ENCODE measurements at regions not wholly inside any gene's neighbourhood (a gene's known extent, or its start where the extent isn't known, plus 50 kb on each side); places are given as distances from the start of the nearest gene placed in this dataset.
"Not testable (repeated sequence)": the region's sequence is repeated elsewhere in the genome, so short reads cannot be mapped to it uniquely, and the experiment has no call there.

DNA sequence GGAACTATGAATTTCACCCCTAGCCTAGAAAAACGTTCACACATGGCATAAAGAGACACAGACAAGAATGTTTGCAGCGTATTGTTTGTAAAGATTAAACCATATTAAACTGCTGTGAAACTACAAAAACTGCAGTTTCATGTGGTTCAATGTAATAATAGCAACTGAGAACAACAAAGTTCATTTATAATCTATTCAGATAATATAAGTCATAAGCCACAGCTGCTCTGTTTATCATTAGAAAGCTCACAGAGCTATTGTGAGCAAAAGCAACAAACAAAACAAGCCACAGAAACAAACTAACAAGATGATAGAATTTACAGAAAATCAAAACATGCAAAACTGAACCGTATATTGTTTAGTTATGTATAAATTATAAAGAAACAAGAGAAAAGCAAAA is 113.5 kb downstream of the AHR start:
- H3K4me1 ChIP-seq (ENCODE audit: insufficient read depth, low read length, poor library complexity, severe bottlenecking): no peaks in the 10 kb centered on the region
- CTCF ChIA-PET: no interaction called here
- intact Hi-C loops (cut with micrococcal nuclease; ENCODE audit: unreplicated experiment): no loop called here
- no peak overlapping the region for H3K27ac ChIP-seq (ENCODE audit: low read depth, low read length, poor library complexity, severe bottlenecking)
- no peaks in the 10 kb centered on the region for H3K27me3 ChIP-seq (replicated peaks; ENCODE audit: insufficient read depth, low read depth, low read length, poor library complexity)
- BruUV-seq (replicated peaks): no TSS peak
- H3K36me3 ChIP-seq (ENCODE audit: insufficient read depth, low read length, poor library complexity, severe bottlenecking): no peaks in the 10 kb centered on the region
- H3K9me3 ChIP-seq (ENCODE audit: low read depth, low read length, poor library complexity, severe bottlenecking): no peaks in the 10 kb centered on the region
- no peak overlapping the region for H3K4me3 ChIP-seq (ENCODE audit: low read depth, low read length, poor library complexity, severe bottlenecking)
- TF ChIP-seq, protein P1, sequence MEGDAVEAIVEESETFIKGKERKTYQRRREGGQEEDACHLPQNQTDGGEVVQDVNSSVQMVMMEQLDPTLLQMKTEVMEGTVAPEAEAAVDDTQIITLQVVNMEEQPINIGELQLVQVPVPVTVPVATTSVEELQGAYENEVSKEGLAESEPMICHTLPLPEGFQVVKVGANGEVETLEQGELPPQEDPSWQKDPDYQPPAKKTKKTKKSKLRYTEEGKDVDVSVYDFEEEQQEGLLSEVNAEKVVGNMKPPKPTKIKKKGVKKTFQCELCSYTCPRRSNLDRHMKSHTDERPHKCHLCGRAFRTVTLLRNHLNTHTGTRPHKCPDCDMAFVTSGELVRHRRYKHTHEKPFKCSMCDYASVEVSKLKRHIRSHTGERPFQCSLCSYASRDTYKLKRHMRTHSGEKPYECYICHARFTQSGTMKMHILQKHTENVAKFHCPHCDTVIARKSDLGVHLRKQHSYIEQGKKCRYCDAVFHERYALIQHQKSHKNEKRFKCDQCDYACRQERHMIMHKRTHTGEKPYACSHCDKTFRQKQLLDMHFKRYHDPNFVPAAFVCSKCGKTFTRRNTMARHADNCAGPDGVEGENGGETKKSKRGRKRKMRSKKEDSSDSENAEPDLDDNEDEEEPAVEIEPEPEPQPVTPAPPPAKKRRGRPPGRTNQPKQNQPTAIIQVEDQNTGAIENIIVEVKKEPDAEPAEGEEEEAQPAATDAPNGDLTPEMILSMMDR (conservative IDR thresholded peaks at IDR 0.05; ENCODE audit: low read depth, low read length): no peak
- TF ChIP-seq EZH2 (IDR thresholded peaks at IDR 0.05; ENCODE audit: borderline replicate concordance, low read depth, low read length, poor library complexity, severe bottlenecking): no peak
- DNase-seq (ENCODE audit: low spot score): no peak
- POLR2A ChIA-PET (ENCODE audit: low non-redundant PET): no interaction called here

DNA sequence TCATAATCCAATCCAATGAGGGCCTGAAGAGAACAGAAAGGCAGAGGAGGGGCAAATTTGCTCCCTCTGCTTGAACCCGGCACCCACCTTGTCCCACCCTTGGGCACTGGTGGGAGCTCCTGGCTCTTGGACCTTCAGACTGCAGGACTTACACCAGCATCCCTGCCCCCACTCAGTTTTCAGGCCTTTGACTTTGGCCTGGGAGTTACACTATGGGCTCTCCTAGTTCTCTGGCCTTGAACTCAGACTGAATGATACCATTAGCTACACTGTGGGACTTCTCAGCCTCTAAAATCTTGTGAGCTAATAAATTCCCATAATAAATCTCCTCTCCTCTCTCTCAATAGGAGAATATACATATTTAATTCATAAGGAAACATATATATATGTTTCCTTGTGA is 114.4 kb downstream of the AHR start:
- TF ChIP-seq, protein P1 (conservative IDR thresholded peaks at IDR 0.05; ENCODE audit: low read depth, low read length): no peak
- TF ChIP-seq EZH2 (IDR thresholded peaks at IDR 0.05; ENCODE audit: borderline replicate concordance, low read depth, low read length, poor library complexity, severe bottlenecking): no peak
- BruUV-seq (replicated peaks): no TSS peak
- no peaks in the 10 kb centered on the region for H3K4me1 ChIP-seq (ENCODE audit: insufficient read depth, low read length, poor library complexity, severe bottlenecking)
- H3K9me3 ChIP-seq (ENCODE audit: low read depth, low read length, poor library complexity, severe bottlenecking): no peaks in the 10 kb centered on the region
- no peaks in the 10 kb centered on the region for H3K27me3 ChIP-seq (replicated peaks; ENCODE audit: insufficient read depth, low read depth, low read length, poor library complexity)
- no peak overlapping the region for H3K27ac ChIP-seq (ENCODE audit: low read depth, low read length, poor library complexity, severe bottlenecking)
- ChIA-PET POLR2A (ENCODE audit: low non-redundant PET) (no interaction called here), CTCF (no interaction called here)
- intact Hi-C loops (cut with micrococcal nuclease; ENCODE audit: unreplicated experiment): no loop called here
- no peak for DNase-seq (ENCODE audit: low spot score)
- no peak overlapping the region for H3K4me3 ChIP-seq (ENCODE audit: low read depth, low read length, poor library complexity, severe bottlenecking)
- no peaks in the 10 kb centered on the region for H3K36me3 ChIP-seq (ENCODE audit: insufficient read depth, low read length, poor library complexity, severe bottlenecking)

DNA sequence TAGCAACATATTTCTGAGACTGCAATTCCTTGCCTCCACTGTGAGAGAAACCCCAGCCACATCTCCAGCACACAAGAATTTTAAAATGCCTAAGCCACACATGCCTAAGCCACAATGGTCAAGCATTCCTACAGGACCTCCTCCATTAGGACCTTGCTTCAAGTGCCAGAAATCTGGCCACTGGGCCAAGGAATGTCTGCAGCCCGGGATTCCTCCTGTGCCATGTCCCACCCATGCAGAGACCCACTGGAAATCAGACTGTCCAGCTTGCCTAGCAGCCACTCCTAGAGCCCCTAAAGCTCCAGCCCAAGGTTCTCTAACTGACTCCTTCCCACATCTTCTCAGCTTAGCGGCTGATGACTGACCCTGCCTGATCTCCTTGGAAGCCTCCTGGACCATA is 117.5 kb downstream of the AHR start:
- no peak overlapping the region for H3K27ac ChIP-seq (ENCODE audit: low read depth, low read length, poor library complexity, severe bottlenecking)
- DNase-seq (ENCODE audit: low spot score): no peak
- H3K4me1 ChIP-seq (ENCODE audit: insufficient read depth, low read length, poor library complexity, severe bottlenecking): no peaks in the 10 kb centered on the region
- ChIA-PET POLR2A (ENCODE audit: low non-redundant PET) (no interaction called here), CTCF (no interaction called here)
- H3K9me3 ChIP-seq (ENCODE audit: low read depth, low read length, poor library complexity, severe bottlenecking): no peaks in the 10 kb centered on the region
- intact Hi-C loops (cut with micrococcal nuclease; ENCODE audit: unreplicated experiment): no loop called here
- TF ChIP-seq EZH2 (IDR thresholded peaks at IDR 0.05; ENCODE audit: borderline replicate concordance, low read depth, low read length, poor library complexity, severe bottlenecking): no peak
- TF ChIP-seq, protein P1 (conservative IDR thresholded peaks at IDR 0.05; ENCODE audit: low read depth, low read length): no peak
- no peaks in the 10 kb centered on the region for H3K36me3 ChIP-seq (ENCODE audit: insufficient read depth, low read length, poor library complexity, severe bottlenecking)
- no peaks in the 10 kb centered on the region for H3K27me3 ChIP-seq (replicated peaks; ENCODE audit: insufficient read depth, low read depth, low read length, poor library complexity)
- H3K4me3 ChIP-seq (ENCODE audit: low read depth, low read length, poor library complexity, severe bottlenecking): no peak overlapping the region
- BruUV-seq (replicated peaks): no TSS peak

DNA sequence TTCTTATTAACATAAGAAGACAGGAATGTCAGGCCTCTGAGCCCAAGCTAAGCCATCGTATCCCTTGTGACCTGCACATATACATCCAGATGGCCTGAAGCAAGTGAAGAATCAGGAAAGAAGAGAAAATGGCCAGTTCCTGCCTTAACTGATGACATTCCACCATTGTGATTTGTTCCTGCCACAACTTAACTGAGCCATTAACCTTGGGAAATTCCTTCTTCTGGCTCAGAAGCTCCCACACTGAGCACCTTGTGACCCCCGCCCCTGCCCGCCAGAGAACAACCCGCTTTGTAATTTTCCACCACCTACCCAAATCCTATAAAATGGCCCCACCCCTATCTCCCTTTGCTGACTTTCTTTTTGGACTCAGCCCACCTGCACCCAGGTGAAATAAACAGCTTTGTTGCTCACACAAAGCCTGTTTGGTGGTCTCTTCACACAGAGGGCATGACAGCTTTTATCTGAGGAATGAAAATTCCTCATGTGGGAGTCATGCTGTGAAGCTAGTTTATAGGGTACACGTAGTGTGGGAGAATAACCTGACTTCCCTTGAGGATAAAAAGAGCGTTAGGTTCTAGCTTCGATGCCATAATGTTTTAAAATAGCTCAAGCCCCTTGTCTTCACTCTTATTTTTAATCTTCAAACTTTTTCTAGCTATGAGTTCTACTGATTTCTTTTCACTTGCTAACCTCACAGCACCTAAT is 122.0 kb downstream of the AHR start:
- H3K36me3 ChIP-seq (ENCODE audit: insufficient read depth, low read length, poor library complexity, severe bottlenecking); POLR2A ChIA-PET (ENCODE audit: low non-redundant PET); H3K9me3 ChIP-seq (ENCODE audit: low read depth, low read length, poor library complexity, severe bottlenecking); H3K4me3 ChIP-seq (ENCODE audit: low read depth, low read length, poor library complexity, severe bottlenecking); BruUV-seq (replicated peaks); H3K4me1 ChIP-seq (ENCODE audit: insufficient read depth, low read length, poor library complexity, severe bottlenecking); CTCF ChIA-PET; H3K27ac ChIP-seq (ENCODE audit: low read depth, low read length, poor library complexity, severe bottlenecking); H3K27me3 ChIP-seq (replicated peaks; ENCODE audit: insufficient read depth, low read depth, low read length, poor library complexity); DNase-seq (ENCODE audit: low spot score); intact Hi-C loops (cut with micrococcal nuclease; ENCODE audit: unreplicated experiment): not testable (repeated sequence)
